B cell (primary cell): ENCODE measurements at regions not wholly inside any gene's neighbourhood (a gene's known extent, or its start where the extent isn't known, plus 50 kb on each side); places are given as distances from the start of the nearest gene placed in this dataset.
"Not testable (repeated sequence)": the region's sequence is repeated elsewhere in the genome, so short reads cannot be mapped to it uniquely, and the experiment has no call there.

Experiments used
- ATAC-seq: fragments of 200-7000 bp; cut with Tn5 transposase; one replicate; pipeline ENCODE4 v1.10.0; 2021; ENCODE audit warnings: low read depth, mild to moderate bottlenecking, moderate number of reproducible peaks, moderate library complexity
- CTCF ChIA-PET: fragments of 350-600 bp; sonication (Branson Sonifier 250); formaldehyde crosslinking; loops from one replicate; lab custom pipeline; 2021; ENCODE audit warnings: antibody characterized with exemption, inconsistent platforms; lab: Charles Lee
- POLR2A ChIA-PET: fragments of 350-600 bp; sonication (Branson Sonifier 250); formaldehyde crosslinking; loops from one replicate; lab custom pipeline; 2021; ENCODE audit warnings: antibody characterized with exemption; lab: Charles Lee
- DNase-seq: peaks from one replicate; pipeline ENCODE4 v3.0.0; 2013
- H2AFZ ChIP-seq: 2 replicates; pipeline ENCODE4 v1.6.1; 2012; ENCODE audit warnings: mild to moderate bottlenecking, low read depth, low read length; ENCODE audit not compliant: insufficient read depth, poor library complexity, severe bottlenecking
- H3K27ac ChIP-seq, 2 donors: 1 replicate in 1 of 2; 2 replicates in 1 of 2; pipeline ENCODE4 v1.5.1; 2012 to 2013; ENCODE audit warnings: low read length in 2 of 2, mild to moderate bottlenecking in 2 of 2, moderate library complexity in 1 of 2
- H3K27me3 ChIP-seq, 4 experiments: fragments of 200-600 bp in 1 of 4; sonication (generic) in 1 of 4; replicated peaks in 1 of 4; 1 replicate in 2 of 4; 2 replicates in 2 of 4; pipeline versions ENCODE4 v1.6.1 to v1.7.0; 2013 to 2016; ENCODE audit warnings: low read length in 3 of 4, mild to moderate bottlenecking in 2 of 4, mixed read lengths in 1 of 4, moderate library complexity in 1 of 4; ENCODE audit not compliant: insufficient read depth in 4 of 4, control insufficient read depth in 3 of 4; ENCODE audit errors: control extremely low read depth in 1 of 4
- H3K36me3 ChIP-seq, 2 experiments: replicated peaks in 1 of 2; 1 replicate in 1 of 2; 2 replicates in 1 of 2; pipeline versions ENCODE4 v1.6.1 to v1.7.1; 2013; ENCODE audit warnings: low read length in 1 of 2; ENCODE audit not compliant: insufficient read depth in 2 of 2, control insufficient read depth in 1 of 2; ENCODE audit errors: control extremely low read depth in 1 of 2, extremely low read depth in 1 of 2
- H3K4me1 ChIP-seq, 2 donors: fragments of 200-600 bp in 1 of 2; sonication (generic) in 1 of 2; 1 replicate in 1 of 2; 2 replicates in 1 of 2; pipeline versions ENCODE4 v1.5.1 to v1.6.1; 2013 to 2017; ENCODE audit warnings: low read length in 2 of 2; ENCODE audit not compliant: control insufficient read depth in 2 of 2, insufficient read depth in 2 of 2
- H3K4me2 ChIP-seq: replicated peaks from 2 replicates; pipeline ENCODE3; 2012; ENCODE audit warnings: mild to moderate bottlenecking, low read depth, low read length; ENCODE audit not compliant: poor library complexity, severe bottlenecking
- H3K4me3 ChIP-seq, 5 experiments: fragments of 200-600 bp in 1 of 5; sonication (generic) in 1 of 5; 1 replicate in 3 of 5; 2 replicates in 2 of 5; pipeline versions ENCODE4 v1.5.1 to v1.7.0; 2011 to 2016; ENCODE audit warnings: low read length in 4 of 5, mild to moderate bottlenecking in 4 of 5, low read depth in 2 of 5, control low read depth in 1 of 5, moderate library complexity in 1 of 5; ENCODE audit not compliant: insufficient read depth in 1 of 5; ENCODE audit errors: control extremely low read depth in 1 of 5, extremely low read depth in 1 of 5
- H3K79me2 ChIP-seq: fragments of 200-600 bp; sonication (generic); one replicate; pipeline ENCODE4 v1.6.0; 2016; ENCODE audit warnings: low read length; ENCODE audit not compliant: control insufficient read depth, insufficient read depth
- H3K9ac ChIP-seq: fragments of 200-600 bp; sonication (generic); 2 replicates; pipeline ENCODE4 v1.6.1; 2017; ENCODE audit warnings: mild to moderate bottlenecking, low read length, moderate library complexity
- H3K9me3 ChIP-seq, 3 donors: one replicate each; pipeline versions ENCODE4 v1.6.1 to v1.7.1; 2013; ENCODE audit warnings: low read length in 2 of 3; ENCODE audit not compliant: control insufficient read depth in 2 of 3, insufficient read depth in 1 of 3; ENCODE audit errors: control extremely low read depth in 1 of 3
- H4K20me1 ChIP-seq: 2 replicates; pipeline ENCODE4 v1.6.0; 2012; ENCODE audit warnings: mild to moderate bottlenecking, low read length; ENCODE audit not compliant: insufficient read depth, control insufficient read depth, poor library complexity, severe bottlenecking
- H3K27ac Mint-ChIP-seq: one replicate; pipeline ENCODE4 v1.8.0; 2021; ENCODE audit warnings: mixed read lengths
- H3K27me3 Mint-ChIP-seq: one replicate; pipeline ENCODE4 v1.8.0; 2021; ENCODE audit warnings: mixed read lengths
- H3K4me1 Mint-ChIP-seq: one replicate; pipeline ENCODE4 v1.8.0; 2021; ENCODE audit warnings: mixed read lengths
- H3K4me3 Mint-ChIP-seq: one replicate; pipeline ENCODE4 v1.8.0; 2021; ENCODE audit warnings: mixed read lengths
- H3K9me3 Mint-ChIP-seq: one replicate; pipeline ENCODE4 v1.8.0; 2022; ENCODE audit warnings: mixed read lengths; ENCODE audit not compliant: insufficient read depth
- EZH2 ChIP-seq: IDR thresholded peaks from 2 replicates; pipeline ENCODE4 v1.6.1; 2012; ENCODE audit warnings: borderline replicate concordance, low read depth, mild to moderate bottlenecking, moderate library complexity, low read length; ENCODE audit not compliant: insufficient read depth, poor library complexity, severe bottlenecking
- WGBS: methylation state at CpG from one replicate; pipeline ENCODE4 v1.1.5; 2013; ENCODE audit warnings: missing lambda C conversion rate; ENCODE audit not compliant: insufficient coverage; 5-methylcytosine and 5-hydroxymethylcytosine counted together
- intact Hi-C: fragments of 100-400 bp; cut with micrococcal nuclease; formaldehyde crosslinking; loops from one replicate; pipeline ENCODE4 v1.10.0; 2022
- TF ChIP-seq, protein P1 (sequence below): fragments of 200-600 bp; IDR thresholded peaks from one replicate; pipeline ENCODE4 v1.8.0; 2022; ENCODE audit warnings: antibody characterized with exemption, mild to moderate bottlenecking

DNA sequence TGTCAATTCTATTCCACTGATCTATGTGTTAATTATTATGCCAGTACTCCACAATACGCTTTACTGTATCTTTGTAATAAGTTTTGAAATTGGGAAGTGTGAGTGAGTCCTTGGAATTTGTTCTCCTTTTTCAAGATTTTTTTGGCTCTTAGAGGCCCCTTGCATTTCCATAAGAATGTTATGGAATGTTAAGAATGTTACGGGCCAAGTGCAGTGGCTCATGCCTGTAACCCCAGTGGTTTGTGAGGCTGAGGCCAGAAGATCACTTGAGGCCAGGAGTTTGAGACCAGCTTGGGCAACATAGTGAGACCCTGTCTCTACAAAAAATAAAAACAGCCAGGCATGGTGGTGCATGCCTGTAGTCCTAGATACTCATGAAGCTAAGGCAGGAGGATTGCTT lies 167.6 kb upstream of the CXorf66 start:
- DNase-seq, result no peak
- Histone ChIP-seq H3K4me1 (no peaks in the 10 kb centered on the region), H3K4me2 (no peak overlapping the region), H3K27me3 (no peaks in the 10 kb centered on the region), H3K9me3 (no peaks in the 10 kb centered on the region), H2AFZ (no peak overlapping the region), H3K79me2 (no peaks in the 10 kb centered on the region), H3K4me3 (no peak overlapping the region), H4K20me1 (no peaks in the 10 kb centered on the region), H3K9ac (no peak overlapping the region), H3K27ac (no peak overlapping the region), H3K36me3 (no peaks in the 10 kb centered on the region)
- TF ChIP-seq EZH2, result no peak
- TF ChIP-seq, protein P1, sequence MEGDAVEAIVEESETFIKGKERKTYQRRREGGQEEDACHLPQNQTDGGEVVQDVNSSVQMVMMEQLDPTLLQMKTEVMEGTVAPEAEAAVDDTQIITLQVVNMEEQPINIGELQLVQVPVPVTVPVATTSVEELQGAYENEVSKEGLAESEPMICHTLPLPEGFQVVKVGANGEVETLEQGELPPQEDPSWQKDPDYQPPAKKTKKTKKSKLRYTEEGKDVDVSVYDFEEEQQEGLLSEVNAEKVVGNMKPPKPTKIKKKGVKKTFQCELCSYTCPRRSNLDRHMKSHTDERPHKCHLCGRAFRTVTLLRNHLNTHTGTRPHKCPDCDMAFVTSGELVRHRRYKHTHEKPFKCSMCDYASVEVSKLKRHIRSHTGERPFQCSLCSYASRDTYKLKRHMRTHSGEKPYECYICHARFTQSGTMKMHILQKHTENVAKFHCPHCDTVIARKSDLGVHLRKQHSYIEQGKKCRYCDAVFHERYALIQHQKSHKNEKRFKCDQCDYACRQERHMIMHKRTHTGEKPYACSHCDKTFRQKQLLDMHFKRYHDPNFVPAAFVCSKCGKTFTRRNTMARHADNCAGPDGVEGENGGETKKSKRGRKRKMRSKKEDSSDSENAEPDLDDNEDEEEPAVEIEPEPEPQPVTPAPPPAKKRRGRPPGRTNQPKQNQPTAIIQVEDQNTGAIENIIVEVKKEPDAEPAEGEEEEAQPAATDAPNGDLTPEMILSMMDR, result no peak
- Mint-ChIP-seq H3K4me3 (no peak overlapping the region), H3K4me1 (no peaks in the 10 kb centered on the region), H3K27me3 (no peaks in the 10 kb centered on the region), H3K27ac (no peak overlapping the region), H3K9me3 (no peaks in the 10 kb centered on the region)
- intact Hi-C loops, result no loop called here
- POLR2A ChIA-PET, result no interaction called here
- ATAC-seq, result no peak
- CTCF ChIA-PET, result no interaction called here
- no CpG with 5 or more reads among the region's 2 CpGs for WGBS

DNA sequence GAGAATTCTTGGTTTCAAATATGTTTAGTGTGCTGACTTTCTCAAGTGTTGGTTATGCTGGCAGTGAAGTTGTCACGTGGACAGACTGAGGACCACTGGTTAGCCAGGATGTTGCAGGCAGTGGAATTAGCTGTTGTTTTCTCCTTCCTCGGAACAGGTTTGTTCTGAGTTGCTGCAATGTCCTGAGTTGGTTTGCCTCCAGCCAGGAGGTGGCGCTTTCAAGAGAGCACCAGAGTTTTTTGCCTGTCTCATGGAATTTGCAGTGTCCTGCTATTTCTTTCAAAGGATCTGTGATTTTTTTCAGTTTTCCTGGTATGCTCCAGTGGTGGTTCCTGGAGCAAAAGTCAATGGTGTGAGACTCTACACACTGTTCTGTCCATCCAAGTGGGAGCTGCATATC lies 158.1 kb upstream of the CXorf66 start:
- Histone ChIP-seq H3K4me3 (no peak overlapping the region), H3K9ac (no peak overlapping the region), H2AFZ (no peak overlapping the region), H3K36me3 (no peaks in the 10 kb centered on the region), H3K79me2 (no peaks in the 10 kb centered on the region), H3K27me3 (no peaks in the 10 kb centered on the region), H3K4me2 (no peak overlapping the region), H4K20me1 (no peaks in the 10 kb centered on the region), H3K4me1 (no peaks in the 10 kb centered on the region), H3K27ac (no peak overlapping the region), H3K9me3 (no peaks in the 10 kb centered on the region)
- ATAC-seq, result no peak
- no peak overlapping the region for H3K4me3 Mint-ChIP-seq
- H3K4me1 Mint-ChIP-seq, result no peaks in the 10 kb centered on the region
- intact Hi-C loops, result loop anchor here (5.0 kb wide), 1 partner anchor 36 kb away; no protein-coding TSS in a partner anchor
- CTCF ChIA-PET, result no interaction called here
- no peaks in the 10 kb centered on the region for H3K9me3 Mint-ChIP-seq
- H3K27me3 Mint-ChIP-seq, result no peaks in the 10 kb centered on the region
- no peak overlapping the region for H3K27ac Mint-ChIP-seq
- no peak for DNase-seq
- WGBS, result 20% methylated on average over 1 of the region's 3 CpGs
- POLR2A ChIA-PET, result no interaction called here
- no peak for TF ChIP-seq EZH2
- TF ChIP-seq, protein P1, result no peak

DNA sequence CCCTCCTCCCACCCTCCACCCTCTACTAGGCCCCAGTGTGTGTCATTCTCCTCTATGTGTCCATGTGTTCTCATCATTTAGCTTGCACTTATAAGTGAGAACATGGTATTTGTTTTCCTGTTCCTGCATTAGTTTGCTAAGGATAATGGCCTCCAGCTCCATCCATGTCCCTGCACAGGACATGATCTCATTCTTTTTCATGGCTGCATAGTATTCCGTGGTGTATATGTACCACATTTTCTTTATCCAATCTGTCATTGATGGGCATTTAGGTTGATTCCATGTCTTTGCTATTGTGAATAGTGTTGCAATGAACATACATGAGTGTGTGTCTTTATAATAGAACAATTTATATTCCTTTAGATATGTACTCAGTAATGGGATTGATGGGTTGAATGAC lies 148.7 kb upstream of the CXorf66 start:
- H3K4me2 ChIP-seq, H3K27ac ChIP-seq, H3K27me3 Mint-ChIP-seq, H3K4me3 ChIP-seq, H3K79me2 ChIP-seq, H2AFZ ChIP-seq, H3K4me1 ChIP-seq, CTCF ChIA-PET, H3K4me1 Mint-ChIP-seq, H3K9ac ChIP-seq, POLR2A ChIA-PET, ATAC-seq, H3K36me3 ChIP-seq, H3K27ac Mint-ChIP-seq, H3K27me3 ChIP-seq, DNase-seq, H4K20me1 ChIP-seq, H3K9me3 Mint-ChIP-seq, intact Hi-C loops, H3K4me3 Mint-ChIP-seq, H3K9me3 ChIP-seq: not testable (repeated sequence)
- WGBS, result no CpG with 5 or more reads among the region's 1 CpG
